Neuronal stem cell (in vitro differentiated cells): ENCODE measurements at regions not wholly inside any gene's neighbourhood (a gene's known extent, or its start where the extent isn't known, plus 50 kb on each side); places are given as distances from the start of the nearest gene placed in this dataset.

Experiments
- DNase-seq: peaks from one replicate; pipeline ENCODE4 v3.0.0-alpha.2; 2013; ENCODE audit warnings: low spot score
- H2AFZ ChIP-seq: one replicate; pipeline ENCODE4 v1.6.1; 2013; ENCODE audit warnings: mild to moderate bottlenecking, low read length, inconsistent platforms
- H2AK5ac ChIP-seq: 2 replicates; pipeline ENCODE4 v1.6.1; 2013; ENCODE audit warnings: low read depth, mild to moderate bottlenecking, inconsistent platforms, low read length, moderate library complexity, mixed read lengths
- H2BK120ac ChIP-seq: 2 replicates; pipeline ENCODE4 v1.6.1; 2013; ENCODE audit warnings: low read depth, mild to moderate bottlenecking, inconsistent platforms, low read length, moderate library complexity, mixed read lengths
- H2BK12ac ChIP-seq: one replicate; pipeline ENCODE4 v1.6.1; 2013; ENCODE audit warnings: low read length, inconsistent platforms
- H2BK15ac ChIP-seq: 2 replicates; pipeline ENCODE4 v1.6.1; 2013; ENCODE audit warnings: mild to moderate bottlenecking, low read length, inconsistent platforms, mixed read lengths
- H2BK5ac ChIP-seq: one replicate; pipeline ENCODE4 v1.6.1; 2013; ENCODE audit warnings: inconsistent platforms, mild to moderate bottlenecking, low read length, moderate library complexity
- H3K14ac ChIP-seq: one replicate; pipeline ENCODE4 v1.6.1; 2013; ENCODE audit warnings: low read length, inconsistent platforms
- H3K18ac ChIP-seq: 2 replicates; pipeline ENCODE4 v1.6.1; 2013; ENCODE audit warnings: low read length, inconsistent platforms
- H3K23ac ChIP-seq: 2 replicates; pipeline ENCODE4 v1.6.1; 2013; ENCODE audit warnings: low read depth, mild to moderate bottlenecking, mixed read lengths, low read length, inconsistent platforms; ENCODE audit not compliant: poor library complexity
- H3K27ac ChIP-seq: replicated peaks from 3 replicates; pipeline ENCODE4 v1.5.1; 2013; ENCODE audit warnings: low read length, inconsistent platforms
- H3K27me3 ChIP-seq, 3 experiments: 2 replicates each; pipeline ENCODE4 v1.6.1; 2013; ENCODE audit warnings: low read length in 3 of 3, mild to moderate bottlenecking in 2 of 3, inconsistent platforms in 1 of 3, low read depth in 1 of 3, mixed read lengths in 1 of 3, moderate library complexity in 1 of 3; ENCODE audit not compliant: control insufficient read depth in 3 of 3, insufficient read depth in 3 of 3
- H3K36me3 ChIP-seq, 2 donors: replicated peaks in 1 of 2; 2 replicates each; pipeline ENCODE4 v1.6.1; 2013; ENCODE audit warnings: low read length in 2 of 2; ENCODE audit not compliant: control insufficient read depth in 2 of 2, insufficient read depth in 2 of 2
- H3K4ac ChIP-seq: 2 replicates; pipeline ENCODE4 v1.6.1; 2013; ENCODE audit warnings: inconsistent platforms, mild to moderate bottlenecking, low read length, moderate library complexity
- H3K4me1 ChIP-seq, 2 donors: 1 replicate in 1 of 2; 2 replicates in 1 of 2; pipeline ENCODE4 v1.6.1; 2013; ENCODE audit warnings: low read length in 2 of 2, low read depth in 1 of 2; ENCODE audit not compliant: control insufficient read depth in 2 of 2, insufficient read depth in 1 of 2
- H3K4me2 ChIP-seq: one replicate; pipeline ENCODE4 v1.6.1; 2013; ENCODE audit warnings: mild to moderate bottlenecking, low read length, inconsistent platforms; ENCODE audit not compliant: insufficient read depth, poor library complexity, severe bottlenecking
- H3K4me3 ChIP-seq, 2 donors: 2 replicates each; pipeline ENCODE4 v1.5.1; 2013; ENCODE audit warnings: low read length in 2 of 2, mild to moderate bottlenecking in 2 of 2, inconsistent platforms in 1 of 2, moderate library complexity in 1 of 2
- H3K79me1 ChIP-seq: one replicate; pipeline ENCODE4 v1.6.1; 2013; ENCODE audit warnings: low read depth, mild to moderate bottlenecking, inconsistent platforms, low read length, moderate library complexity
- H3K9ac ChIP-seq: one replicate; pipeline ENCODE4 v1.6.1; 2013; ENCODE audit warnings: mild to moderate bottlenecking, low read depth, low read length, inconsistent platforms; ENCODE audit not compliant: poor library complexity
- H3K9me3 ChIP-seq, 2 donors: replicated peaks in 1 of 2; 2 replicates each; pipeline versions ENCODE3 to v1.6.1; 2013; ENCODE audit warnings: low read length in 2 of 2, mild to moderate bottlenecking in 2 of 2, inconsistent platforms in 1 of 2, low read depth in 1 of 2, mixed read lengths in 1 of 2, moderate library complexity in 1 of 2; ENCODE audit not compliant: control insufficient read depth in 2 of 2, insufficient read depth in 1 of 2
- H4K8ac ChIP-seq: one replicate; pipeline ENCODE4 v1.6.1; 2013; ENCODE audit warnings: low read depth, mild to moderate bottlenecking, inconsistent platforms, low read length, moderate library complexity
- H4K91ac ChIP-seq: one replicate; pipeline ENCODE4 v1.6.1; 2013; ENCODE audit warnings: low read length, low read depth, mild to moderate bottlenecking, inconsistent platforms; ENCODE audit not compliant: poor library complexity
- WGBS, 2 donors: extraction: QIAGEN DNeasy Blood & Tissue Kit; methylation state at CpG; one replicate each; pipeline ENCODE4 v1.1.7; 2013; ENCODE audit warnings: missing lambda C conversion rate in 2 of 2, mixed read lengths in 1 of 2; ENCODE audit not compliant: insufficient read length in 2 of 2, insufficient replicate concordance in 1 of 2; ENCODE audit errors: extremely low coverage in 2 of 2; 5-methylcytosine and 5-hydroxymethylcytosine counted together

DNA sequence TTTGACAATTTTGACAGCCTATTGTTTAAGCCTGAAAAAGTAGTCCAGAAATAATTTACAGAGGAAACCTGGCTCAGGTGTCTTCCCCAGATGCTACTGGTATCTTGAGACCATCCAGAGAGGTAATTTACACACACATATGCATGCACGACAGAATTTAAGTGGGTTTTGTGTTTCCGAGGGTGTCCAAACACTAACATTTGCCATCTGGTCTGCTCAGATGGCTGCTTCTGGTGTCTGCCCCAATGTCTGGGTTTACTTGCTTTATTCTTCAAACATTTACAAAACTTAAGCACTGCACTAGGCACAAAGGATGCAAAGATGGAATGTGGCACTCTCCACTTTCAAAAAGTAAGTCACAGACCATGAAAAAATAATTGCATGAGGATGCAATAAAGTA, 226.6 kb upstream of the EGLN3 start:
- Histone ChIP-seq H3K4me1 (peaks cover 0 to 5% of the 10 kb centered on the region in 2 donors), H3K9me3 (no peaks in the 10 kb centered on the region), H3K4ac (no peak overlapping the region), H3K27me3 (no peaks in the 10 kb centered on the region), H2BK120ac (no peak overlapping the region), H4K91ac (no peak overlapping the region), H2BK12ac (no peak overlapping the region), H2AFZ (no peak overlapping the region), H3K79me1 (no peaks in the 10 kb centered on the region), H3K9ac (no peak overlapping the region), H3K36me3 (no peaks in the 10 kb centered on the region), H2BK15ac (no peak overlapping the region), H2BK5ac (no peak overlapping the region), H3K4me3 (no peak overlapping the region), H3K18ac (no peak overlapping the region), H3K14ac (no peak overlapping the region), H2AK5ac (no peak overlapping the region), H3K23ac (no peak overlapping the region), H3K27ac (no peak overlapping the region), H3K4me2 (no peak overlapping the region), H4K8ac (no peak overlapping the region)
- no peak for DNase-seq
- WGBS, 2 donors = no CpG with 5 or more reads among the region's 2 CpGs

DNA sequence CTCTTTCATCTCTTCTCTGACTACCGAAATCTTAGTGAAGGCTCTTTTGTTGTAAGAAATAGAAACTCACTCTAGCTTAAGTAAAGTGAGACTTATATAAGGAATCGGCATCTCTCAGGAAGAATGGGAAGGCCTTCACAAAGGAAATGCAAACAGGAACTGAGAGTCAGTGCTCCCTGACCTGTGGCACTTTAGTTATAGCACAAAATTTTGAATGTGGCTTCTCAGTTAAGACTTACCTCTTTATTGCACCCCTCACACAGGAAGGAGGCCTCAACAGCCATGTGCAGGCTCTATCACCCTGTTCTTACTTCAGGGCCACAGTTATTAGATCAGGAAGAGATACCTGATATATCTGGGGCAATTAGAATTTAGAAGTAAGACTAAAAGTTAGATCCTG, 224.7 kb upstream of the EGLN3 start:
- H3K79me1 ChIP-seq = no peaks in the 10 kb centered on the region
- no peak overlapping the region for H2AK5ac ChIP-seq
- H3K36me3 ChIP-seq = no peaks in the 10 kb centered on the region
- H4K8ac ChIP-seq = no peak overlapping the region
- no peak overlapping the region for H2BK15ac ChIP-seq
- H2BK5ac ChIP-seq = no peak overlapping the region
- DNase-seq = no peak
- no peak overlapping the region for H3K9ac ChIP-seq
- no peak overlapping the region for H3K23ac ChIP-seq
- no peak overlapping the region for H2BK120ac ChIP-seq
- no peaks in the 10 kb centered on the region for H3K9me3 ChIP-seq
- H2BK12ac ChIP-seq = no peak overlapping the region
- H3K4ac ChIP-seq = no peak overlapping the region
- no peak overlapping the region for H3K27ac ChIP-seq
- no peak overlapping the region for H4K91ac ChIP-seq
- no peak overlapping the region for H3K14ac ChIP-seq
- WGBS, 2 donors = no CpG with 5 or more reads among the region's 2 CpGs
- H2AFZ ChIP-seq = no peak overlapping the region
- H3K4me3 ChIP-seq = no peak overlapping the region
- H3K18ac ChIP-seq = no peak overlapping the region
- peaks cover 0 to 5% of the 10 kb centered on the region in 2 donors for H3K4me1 ChIP-seq
- H3K27me3 ChIP-seq = no peaks in the 10 kb centered on the region
- no peak overlapping the region for H3K4me2 ChIP-seq

DNA sequence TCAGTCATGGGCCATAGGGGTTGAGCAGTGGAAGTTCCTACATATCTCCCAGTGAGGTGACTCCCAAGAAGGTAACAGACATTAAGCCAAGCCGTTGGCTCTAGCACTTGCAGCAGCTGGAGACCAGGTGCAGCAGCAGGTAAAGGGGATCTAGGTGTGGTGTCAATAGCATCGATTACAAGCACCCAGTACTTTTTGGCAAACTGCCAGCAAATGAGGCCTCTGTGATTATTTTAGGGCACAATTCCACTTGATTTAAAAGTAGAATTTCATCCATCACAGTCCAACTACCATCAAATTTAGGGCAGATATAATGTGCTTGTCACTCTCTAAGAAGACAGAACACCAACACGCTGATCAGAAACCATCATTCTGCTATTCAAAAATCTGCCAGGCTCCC, 224.1 kb upstream of the EGLN3 start:
- H4K91ac ChIP-seq = no peak overlapping the region
- H3K4me3 ChIP-seq = no peak overlapping the region
- H2BK12ac ChIP-seq = no peak overlapping the region
- H3K18ac ChIP-seq = no peak overlapping the region
- H3K14ac ChIP-seq = no peak overlapping the region
- peaks cover 0 to 5% of the 10 kb centered on the region in 2 donors for H3K4me1 ChIP-seq
- no peak overlapping the region for H3K9ac ChIP-seq
- no peaks in the 10 kb centered on the region for H3K79me1 ChIP-seq
- H3K27ac ChIP-seq = no peak overlapping the region
- H2AK5ac ChIP-seq = no peak overlapping the region
- H2BK5ac ChIP-seq = no peak overlapping the region
- no peaks in the 10 kb centered on the region for H3K27me3 ChIP-seq
- H2BK15ac ChIP-seq = no peak overlapping the region
- no CpG with 5 or more reads among the region's 3 CpGs for WGBS, 2 donors
- no peak overlapping the region for H2BK120ac ChIP-seq
- H2AFZ ChIP-seq = no peak overlapping the region
- no peak overlapping the region for H3K4ac ChIP-seq
- no peaks in the 10 kb centered on the region for H3K36me3 ChIP-seq
- no peak overlapping the region for H3K23ac ChIP-seq
- no peaks in the 10 kb centered on the region for H3K9me3 ChIP-seq
- no peak overlapping the region for H3K4me2 ChIP-seq
- DNase-seq = no peak
- no peak overlapping the region for H4K8ac ChIP-seq

DNA sequence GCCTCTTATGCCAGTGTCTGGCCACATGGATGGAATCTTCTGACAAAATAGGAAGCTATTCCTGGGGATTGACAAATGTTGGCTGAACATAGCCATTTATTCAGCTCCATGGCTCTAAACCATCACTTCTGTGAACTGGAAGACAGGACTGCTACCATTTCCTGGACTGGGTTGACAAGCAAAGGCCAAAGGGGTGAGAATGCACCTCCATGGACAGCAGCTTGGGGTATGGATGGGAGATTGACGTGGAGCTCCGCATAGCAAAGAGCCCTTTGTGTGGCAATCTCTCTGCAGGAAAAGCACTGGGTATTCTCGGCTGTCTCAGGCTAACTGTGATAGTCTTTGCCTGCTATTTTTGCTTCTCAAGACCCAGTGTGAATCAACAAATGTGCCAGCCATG, 223.0 kb upstream of the EGLN3 start:
- H4K91ac ChIP-seq = no peak overlapping the region
- H3K4ac ChIP-seq = no peak overlapping the region
- H3K27ac ChIP-seq = no peak overlapping the region
- H3K4me2 ChIP-seq = no peak overlapping the region
- no peak overlapping the region for H2AFZ ChIP-seq
- H3K27me3 ChIP-seq = no peaks in the 10 kb centered on the region
- no peaks in the 10 kb centered on the region for H3K79me1 ChIP-seq
- no peak overlapping the region for H2AK5ac ChIP-seq
- H2BK15ac ChIP-seq = no peak overlapping the region
- H3K14ac ChIP-seq = no peak overlapping the region
- no peak overlapping the region for H3K9ac ChIP-seq
- H3K23ac ChIP-seq = no peak overlapping the region
- no peak overlapping the region for H3K18ac ChIP-seq
- H3K36me3 ChIP-seq = no peaks in the 10 kb centered on the region
- no peak for DNase-seq
- no peak overlapping the region for H4K8ac ChIP-seq
- H2BK120ac ChIP-seq = no peak overlapping the region
- H3K4me3 ChIP-seq = no peak overlapping the region
- H2BK5ac ChIP-seq = no peak overlapping the region
- H3K9me3 ChIP-seq = no peaks in the 10 kb centered on the region
- H3K4me1 ChIP-seq = peaks cover 0 to 5% of the 10 kb centered on the region in 2 donors
- no CpG with 5 or more reads among the region's 3 CpGs for WGBS, 2 donors
- no peak overlapping the region for H2BK12ac ChIP-seq
